Ishikawa (cell line): ENCODE measurements at regions not wholly inside any gene's neighbourhood (a gene's known extent, or its start where the extent isn't known, plus 50 kb on each side); places are given as distances from the start of the nearest gene placed in this dataset.

ENCODE experiments used
- CEBPB ChIP-seq: IDR thresholded peaks from 2 replicates; pipeline ENCODE4 v1.6.1; 2012
- CREB1 ChIP-seq: IDR thresholded peaks from 2 replicates; pipeline ENCODE4 v1.6.1; 2012; ENCODE audit warnings: low read depth
- NFIC ChIP-seq: IDR thresholded peaks from 2 replicates; pipeline ENCODE4 v1.6.1; 2012
- REST ChIP-seq: IDR thresholded peaks from 2 replicates; pipeline ENCODE4 v1.6.1; 2012; ENCODE audit warnings: low read depth, mild to moderate bottlenecking
- TAF1 ChIP-seq: IDR thresholded peaks from 2 replicates; pipeline ENCODE4 v1.6.1; 2012; ENCODE audit warnings: low read depth, mild to moderate bottlenecking
- TF ChIP-seq, protein P1 (sequence below): IDR thresholded peaks from 2 replicates; pipeline ENCODE4 v1.6.1; 2012

- TF ChIP-seq, protein P1, sequence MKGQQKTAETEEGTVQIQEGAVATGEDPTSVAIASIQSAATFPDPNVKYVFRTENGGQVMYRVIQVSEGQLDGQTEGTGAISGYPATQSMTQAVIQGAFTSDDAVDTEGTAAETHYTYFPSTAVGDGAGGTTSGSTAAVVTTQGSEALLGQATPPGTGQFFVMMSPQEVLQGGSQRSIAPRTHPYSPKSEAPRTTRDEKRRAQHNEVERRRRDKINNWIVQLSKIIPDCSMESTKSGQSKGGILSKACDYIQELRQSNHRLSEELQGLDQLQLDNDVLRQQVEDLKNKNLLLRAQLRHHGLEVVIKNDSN = no peak
- no peak for TF ChIP-seq CREB1
- TF ChIP-seq REST = no peak
- no peak for TF ChIP-seq TAF1
- no peak for TF ChIP-seq NFIC
- TF ChIP-seq CEBPB = no peak
Measured at GRCh38 chr5:170446365-170446764, 57.2 kb upstream of the KCNMB1 start.
